Stimulated activated CD8-positive, alpha-beta memory T cell treated with anti-CD3 and anti-CD28 coated beads, Interleukin-7, amount 100 ng/mL, for 4 hours (primary cell): ENCODE measurements at regions not wholly inside any gene's neighbourhood (a gene's known extent, or its start where the extent isn't known, plus 50 kb on each side); places are given as distances from the start of the nearest gene placed in this dataset.
"Not testable (repeated sequence)": the region's sequence is repeated elsewhere in the genome, so short reads cannot be mapped to it uniquely, and the experiment has no call there.

Source experiments
- DNase-seq, 2 donors: peaks; one replicate each; pipeline ENCODE4 v3.0.0-alpha.2; 2020; ENCODE audit warnings: low read depth in 2 of 2

GRCh38 chr9:89935115-89935514 is 330.3 kb downstream of the GADD45G start:
- DNase-seq = no peak

- DNase-seq = no peak
Measured at GRCh38 chr9:89935801-89936200, 331.0 kb downstream of the GADD45G start.

- DNase-seq = no peak
Measured at GRCh38 chr9:89937051-89937450, 332.2 kb downstream of the GADD45G start.

GRCh38 chr9:89939181-89939580 is 334.4 kb downstream of the GADD45G start:
- no peak for DNase-seq

- no peak for DNase-seq
Measured at GRCh38 chr9:89939626-89940292, 334.9 kb downstream of the GADD45G start.

- no peak for DNase-seq
Measured at GRCh38 chr9:89940625-89941024, 335.8 kb downstream of the GADD45G start.

GRCh38 chr9:89941875-89942274 is 337.1 kb downstream of the GADD45G start:
- DNase-seq = no peak

GRCh38 chr9:89942643-89943042 is 337.8 kb downstream of the GADD45G start:
- no peak for DNase-seq

- no peak for DNase-seq
Measured at GRCh38 chr9:89943309-89943708, 338.5 kb downstream of the GADD45G start.

- DNase-seq = no peak
Measured at GRCh38 chr9:89943728-89944127, 338.9 kb downstream of the GADD45G start.

- DNase-seq = no peak
Measured at GRCh38 chr9:89945133-89945532, 340.3 kb downstream of the GADD45G start.

GRCh38 chr9:89946741-89947140 is 341.9 kb downstream of the GADD45G start:
- DNase-seq = no peak

- no peak for DNase-seq
Measured at GRCh38 chr9:89949111-89949510, 344.3 kb downstream of the GADD45G start.

- no peak for DNase-seq
Measured at GRCh38 chr9:89951675-89952074, 346.9 kb downstream of the GADD45G start.

- DNase-seq = no peak
Measured at GRCh38 chr9:89952401-89952800, 347.6 kb downstream of the GADD45G start.

- not testable (repeated sequence) for DNase-seq
Measured at GRCh38 chr9:89953263-89953662, 348.5 kb downstream of the GADD45G start.

- no peak for DNase-seq
Measured at GRCh38 chr9:89953824-89954615, 349.2 kb downstream of the GADD45G start.

- no peak for DNase-seq
Measured at GRCh38 chr9:89955144-89955543, 350.3 kb downstream of the GADD45G start.

- DNase-seq = no peak
Measured at GRCh38 chr9:89955626-89956025, 350.8 kb downstream of the GADD45G start.

- no peak for DNase-seq
Measured at GRCh38 chr9:89956331-89956730, 351.5 kb downstream of the GADD45G start.

- DNase-seq = no peak
Measured at GRCh38 chr9:89956907-89957306, 352.1 kb downstream of the GADD45G start.

GRCh38 chr9:89958086-89958485 is 353.3 kb downstream of the GADD45G start:
- no peak for DNase-seq

GRCh38 chr9:89961616-89962341 is 357.0 kb downstream of the GADD45G start:
- DNase-seq = no peak
